ENCODE measurements at regions not wholly inside any gene's neighbourhood (a gene's known extent, or its start where the extent isn't known, plus 50 kb on each side); places are given as distances from the start of the nearest gene placed in this dataset.
"Not testable (repeated sequence)": the region's sequence is repeated elsewhere in the genome, so short reads cannot be mapped to it uniquely, and the experiment has no call there.

DNA sequence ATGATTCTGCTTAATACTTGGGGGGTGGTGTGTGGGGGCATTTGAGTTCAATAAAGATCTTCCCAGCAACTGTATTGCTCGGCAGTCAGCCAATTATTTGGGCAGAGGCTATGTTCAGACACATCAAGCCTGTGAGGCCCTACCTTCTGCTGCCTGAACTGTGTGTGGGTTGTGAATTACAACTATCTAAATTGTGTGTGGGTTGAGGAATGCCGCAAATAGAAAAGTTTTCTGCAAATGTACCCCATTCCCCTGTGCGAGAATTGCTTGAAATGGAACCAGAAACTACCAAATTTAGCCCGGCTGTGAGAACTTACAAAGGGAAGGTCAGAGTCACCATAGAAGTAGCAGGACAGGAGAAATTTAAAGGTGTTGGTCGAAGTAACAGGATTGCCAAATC, 360.0 kb upstream of the PIK3R1 start:
- Histone ChIP-seq H3K9me3 (peaks cover 0 to 3% (median 0%) of the 10 kb centered on the region in 4 donors), H3K36me3 (no peaks in the 10 kb centered on the region), H3K27me3 (no peaks in the 10 kb centered on the region), H3K4me1 (peaks cover 0 to 4% (median 0%) of the 10 kb centered on the region in 4 donors), H3K4me3 (no peak overlapping the region), H3K27ac (no peak overlapping the region)
- 54 to 55% methylated on average over 5 of the region's 5 CpGs for WGBS, 2 donors
- TF ChIP-seq EP300 (IDR thresholded peaks at IDR 0.05) (no peak), POLR2A (IDR thresholded peaks at IDR 0.05) (no peak)
- TF ChIP-seq, protein P1, sequence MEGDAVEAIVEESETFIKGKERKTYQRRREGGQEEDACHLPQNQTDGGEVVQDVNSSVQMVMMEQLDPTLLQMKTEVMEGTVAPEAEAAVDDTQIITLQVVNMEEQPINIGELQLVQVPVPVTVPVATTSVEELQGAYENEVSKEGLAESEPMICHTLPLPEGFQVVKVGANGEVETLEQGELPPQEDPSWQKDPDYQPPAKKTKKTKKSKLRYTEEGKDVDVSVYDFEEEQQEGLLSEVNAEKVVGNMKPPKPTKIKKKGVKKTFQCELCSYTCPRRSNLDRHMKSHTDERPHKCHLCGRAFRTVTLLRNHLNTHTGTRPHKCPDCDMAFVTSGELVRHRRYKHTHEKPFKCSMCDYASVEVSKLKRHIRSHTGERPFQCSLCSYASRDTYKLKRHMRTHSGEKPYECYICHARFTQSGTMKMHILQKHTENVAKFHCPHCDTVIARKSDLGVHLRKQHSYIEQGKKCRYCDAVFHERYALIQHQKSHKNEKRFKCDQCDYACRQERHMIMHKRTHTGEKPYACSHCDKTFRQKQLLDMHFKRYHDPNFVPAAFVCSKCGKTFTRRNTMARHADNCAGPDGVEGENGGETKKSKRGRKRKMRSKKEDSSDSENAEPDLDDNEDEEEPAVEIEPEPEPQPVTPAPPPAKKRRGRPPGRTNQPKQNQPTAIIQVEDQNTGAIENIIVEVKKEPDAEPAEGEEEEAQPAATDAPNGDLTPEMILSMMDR (IDR thresholded peaks at IDR 0.05), result no peak
- DNase-seq (ENCODE audit: low spot score in 2 of 2), result no peak

- H3K9me3 ChIP-seq; H3K4me1 ChIP-seq; H3K27me3 ChIP-seq; H3K27ac ChIP-seq; H3K36me3 ChIP-seq; DNase-seq (ENCODE audit: low spot score in 2 of 2); H3K4me3 ChIP-seq: not testable (repeated sequence)
- WGBS, 2 donors, result 76 to 92% methylated on average over 5 of the region's 5 CpGs
Measured at GRCh38 chr5:67850906-67851305, 364.6 kb upstream of the PIK3R1 start.

DNA sequence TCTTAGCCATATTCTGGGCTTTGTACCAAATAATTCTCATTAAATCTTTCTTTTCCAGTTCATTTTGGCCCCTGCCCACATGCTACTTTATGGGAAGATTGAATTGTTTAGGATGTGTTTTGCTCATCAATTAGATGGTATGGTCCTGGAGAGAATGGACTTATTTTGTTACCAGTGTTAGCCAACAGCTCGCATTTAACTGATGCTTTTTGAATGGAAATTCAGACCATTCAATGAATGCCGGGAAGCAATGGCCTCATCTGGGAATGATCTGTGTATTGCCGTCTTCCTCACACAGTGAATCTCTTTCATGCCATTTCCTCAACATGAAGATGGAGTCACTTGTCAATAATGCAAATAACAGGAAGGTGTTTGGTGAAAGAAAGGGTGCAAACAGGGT, 370.6 kb upstream of the PIK3R1 start:
- Histone ChIP-seq H3K36me3 (no peaks in the 10 kb centered on the region), H3K4me3 (no peak overlapping the region), H3K27ac (no peak overlapping the region), H3K27me3 (no peaks in the 10 kb centered on the region), H3K9me3 (no peaks in the 10 kb centered on the region), H3K4me1 (no peaks in the 10 kb centered on the region)
- WGBS, 2 donors, result 48 to 56% methylated on average over 3 of the region's 3 CpGs
- DNase-seq (ENCODE audit: low spot score in 2 of 2), result no peak
- TF ChIP-seq POLR2A (IDR thresholded peaks at IDR 0.05), result no peak
- TF ChIP-seq EP300 (IDR thresholded peaks at IDR 0.05), result no peak
- TF ChIP-seq, protein P1 (IDR thresholded peaks at IDR 0.05), result no peak

- DNase-seq (ENCODE audit: low spot score in 2 of 2), result no peak
- 70 to 79% methylated on average over 3 of the region's 3 CpGs for WGBS, 2 donors
- H3K36me3 ChIP-seq, result no peaks in the 10 kb centered on the region
- H3K27ac ChIP-seq, result no peak overlapping the region
- no peaks in the 10 kb centered on the region for H3K9me3 ChIP-seq
- no peaks in the 10 kb centered on the region for H3K4me1 ChIP-seq
- TF ChIP-seq, protein P1 (IDR thresholded peaks at IDR 0.05), result no peak
- TF ChIP-seq EP300 (IDR thresholded peaks at IDR 0.05) (no peak), POLR2A (IDR thresholded peaks at IDR 0.05) (no peak)
- H3K27me3 ChIP-seq, result no peaks in the 10 kb centered on the region
- H3K4me3 ChIP-seq, result no peak overlapping the region
Measured at GRCh38 chr5:67842806-67843205, 372.8 kb upstream of the PIK3R1 start.

- 96 to 97% methylated on average over 3 of the region's 3 CpGs for WGBS, 2 donors
Measured at GRCh38 chr5:67837225-67837624, 378.3 kb upstream of the PIK3R1 start.

GRCh38 chr5:67836496-67836895, 379.1 kb upstream of the PIK3R1 start:
- WGBS, 2 donors, result 0 to 42% methylated on average over 1 of the region's 1 CpG
- not testable (repeated sequence) for H3K36me3 ChIP-seq; H3K4me1 ChIP-seq; H3K27me3 ChIP-seq; DNase-seq (ENCODE audit: low spot score in 2 of 2); H3K4me3 ChIP-seq; H3K27ac ChIP-seq; H3K9me3 ChIP-seq

More at GRCh38 chr5:67837225-67837624, 378.3 kb upstream of the PIK3R1 start:
- not testable (repeated sequence) for H3K36me3 ChIP-seq; H3K27me3 ChIP-seq; H3K4me1 ChIP-seq; H3K9me3 ChIP-seq; H3K4me3 ChIP-seq; H3K27ac ChIP-seq; DNase-seq (ENCODE audit: low spot score in 2 of 2)

- Histone ChIP-seq H3K27me3 (no peaks in the 10 kb centered on the region), H3K4me3 (no peak overlapping the region), H3K9me3 (no peaks in the 10 kb centered on the region), H3K27ac (peak overlapping the region in 1 of 4 donors; percentile 46), H3K36me3 (no peaks in the 10 kb centered on the region), H3K4me1 (peaks cover 0 to 7% (median 0%) of the 10 kb centered on the region in 4 donors)
- no peak for TF ChIP-seq POLR2A (IDR thresholded peaks at IDR 0.05)
- TF ChIP-seq EP300 (IDR thresholded peaks at IDR 0.05), result no peak
- TF ChIP-seq, protein P1 (IDR thresholded peaks at IDR 0.05), result no peak
- DNase-seq (ENCODE audit: low spot score in 2 of 2), result no peak
- WGBS, 2 donors, result 96 to 100% methylated on average over 1 of the region's 1 CpG
Measured at GRCh38 chr5:67831048-67831447, 384.5 kb upstream of the PIK3R1 start.

All from tibial nerve (tissue), 4 donors.